Left ventricle myocardium inferior (tissue), 1 donor: ENCODE measurements at regions not wholly inside any gene's neighbourhood (a gene's known extent, or its start where the extent isn't known, plus 50 kb on each side); places are given as distances from the start of the nearest gene placed in this dataset.

Source experiments
- DNase-seq: peaks from one replicate; pipeline ENCODE4 v3.0.0-alpha.2; 2020
- H3K27ac ChIP-seq: fragments of 200-600 bp; replicated peaks from 2 replicates; pipeline ENCODE4 v1.8.0; 2021
- H3K27me3 ChIP-seq: fragments of 200-600 bp; 2 replicates; pipeline ENCODE4 v1.8.0; 2021; ENCODE audit warnings: low read depth
- H3K36me3 ChIP-seq: fragments of 200-600 bp; 2 replicates; pipeline ENCODE4 v1.8.0; 2021
- H3K4me1 ChIP-seq: fragments of 200-600 bp; 2 replicates; pipeline ENCODE4 v1.8.0; 2021
- H3K4me3 ChIP-seq: fragments of 200-600 bp; 2 replicates; pipeline ENCODE4 v1.8.0; 2021; ENCODE audit warnings: mild to moderate bottlenecking, moderate library complexity
- H3K9me3 ChIP-seq: fragments of 200-600 bp; replicated peaks from 2 replicates; pipeline ENCODE4 v1.8.0; 2021
- intact Hi-C: fragments of 100-400 bp; cut with micrococcal nuclease; formaldehyde crosslinking; loops from one replicate; pipeline ENCODE4 v1.11.0; 2022
- TF ChIP-seq, protein P1 (sequence below): fragments of 200-600 bp; IDR thresholded peaks from 2 replicates; pipeline ENCODE4 v1.8.0; 2021; ENCODE audit warnings: antibody characterized with exemption, mild to moderate bottlenecking, borderline replicate concordance
- donor health status: DM: no; HTN: yes; CAD: no; lungs with severe emphysema.

- TF ChIP-seq, protein P1, sequence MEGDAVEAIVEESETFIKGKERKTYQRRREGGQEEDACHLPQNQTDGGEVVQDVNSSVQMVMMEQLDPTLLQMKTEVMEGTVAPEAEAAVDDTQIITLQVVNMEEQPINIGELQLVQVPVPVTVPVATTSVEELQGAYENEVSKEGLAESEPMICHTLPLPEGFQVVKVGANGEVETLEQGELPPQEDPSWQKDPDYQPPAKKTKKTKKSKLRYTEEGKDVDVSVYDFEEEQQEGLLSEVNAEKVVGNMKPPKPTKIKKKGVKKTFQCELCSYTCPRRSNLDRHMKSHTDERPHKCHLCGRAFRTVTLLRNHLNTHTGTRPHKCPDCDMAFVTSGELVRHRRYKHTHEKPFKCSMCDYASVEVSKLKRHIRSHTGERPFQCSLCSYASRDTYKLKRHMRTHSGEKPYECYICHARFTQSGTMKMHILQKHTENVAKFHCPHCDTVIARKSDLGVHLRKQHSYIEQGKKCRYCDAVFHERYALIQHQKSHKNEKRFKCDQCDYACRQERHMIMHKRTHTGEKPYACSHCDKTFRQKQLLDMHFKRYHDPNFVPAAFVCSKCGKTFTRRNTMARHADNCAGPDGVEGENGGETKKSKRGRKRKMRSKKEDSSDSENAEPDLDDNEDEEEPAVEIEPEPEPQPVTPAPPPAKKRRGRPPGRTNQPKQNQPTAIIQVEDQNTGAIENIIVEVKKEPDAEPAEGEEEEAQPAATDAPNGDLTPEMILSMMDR = no peak
- H3K9me3 ChIP-seq = no peaks in the 10 kb centered on the region
- intact Hi-C loops = no loop called here
These were observed 134.6 kb upstream of the NPY2R start for GRCh38 chr4:155073852-155074251.

GRCh38 chr4:155076256-155076785, 132.1 kb upstream of the NPY2R start:
- intact Hi-C loops = no loop called here
- Histone ChIP-seq H3K36me3 (no peaks in the 10 kb centered on the region), H3K9me3 (no peaks in the 10 kb centered on the region), H3K27me3 (no peaks in the 10 kb centered on the region), H3K4me3 (no peak overlapping the region), H3K4me1 (no peaks in the 10 kb centered on the region), H3K27ac (no peak overlapping the region)
- TF ChIP-seq, protein P1 = no peak
- DNase-seq = no peak

More at GRCh38 chr4:155073852-155074251, 134.6 kb upstream of the NPY2R start:
- Histone ChIP-seq H3K27ac (no peak overlapping the region), H3K4me3 (no peak overlapping the region), H3K4me1 (no peaks in the 10 kb centered on the region), H3K27me3 (no peaks in the 10 kb centered on the region), H3K36me3 (no peaks in the 10 kb centered on the region)
- no peak for DNase-seq

DNA sequence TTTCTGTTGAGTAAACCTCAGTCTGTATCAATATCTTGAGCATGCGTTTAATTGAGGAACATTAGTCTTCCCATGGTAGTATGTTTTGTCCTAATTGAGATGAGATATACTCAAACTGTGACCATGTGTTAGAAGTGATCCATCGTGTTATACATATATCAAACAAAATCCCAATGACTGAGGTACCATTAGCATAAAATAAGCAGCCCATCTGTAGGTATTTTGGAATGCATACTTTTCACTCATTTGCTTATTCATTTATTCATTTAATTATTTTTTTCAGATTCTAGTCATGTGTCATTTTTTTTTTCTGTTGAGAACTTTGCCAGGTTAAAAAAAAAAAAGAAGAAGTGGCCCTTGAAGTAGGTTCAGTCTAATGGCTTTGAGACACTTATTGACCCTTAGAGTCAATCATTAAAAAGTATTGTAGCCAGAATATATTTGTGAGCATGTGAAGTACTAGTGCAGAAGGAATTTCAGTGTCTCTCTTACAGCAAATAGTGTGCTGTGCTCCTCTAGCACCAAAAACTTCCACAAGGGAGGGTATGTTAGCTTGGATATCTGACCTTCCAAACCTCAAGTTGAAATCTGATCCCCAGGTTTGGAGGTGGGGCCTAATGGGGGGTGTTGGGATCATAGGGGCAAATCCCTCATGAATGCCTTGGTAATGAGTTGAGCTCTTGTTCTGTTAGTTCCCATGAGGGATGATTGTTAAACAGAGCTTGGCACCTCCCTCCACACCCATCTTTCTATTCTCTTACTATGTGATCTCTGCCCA, 130.8 kb upstream of the NPY2R start:
- H3K9me3 ChIP-seq = no peaks in the 10 kb centered on the region
- intact Hi-C loops = no loop called here
- no peak for DNase-seq

GRCh38 chr4:155079871-155080270, 128.6 kb upstream of the NPY2R start:
- intact Hi-C loops = no loop called here
- TF ChIP-seq, protein P1 = no peak
- no peak for DNase-seq
- Histone ChIP-seq H3K4me3 (no peak overlapping the region), H3K27me3 (no peaks in the 10 kb centered on the region), H3K36me3 (no peaks in the 10 kb centered on the region), H3K27ac (no peak overlapping the region), H3K4me1 (no peaks in the 10 kb centered on the region), H3K9me3 (no peaks in the 10 kb centered on the region)

More for the DNA sequence above, 130.8 kb upstream of the NPY2R start:
- TF ChIP-seq, protein P1 = no peak
- Histone ChIP-seq H3K4me3 (no peak overlapping the region), H3K4me1 (no peaks in the 10 kb centered on the region), H3K27me3 (no peaks in the 10 kb centered on the region), H3K36me3 (no peaks in the 10 kb centered on the region), H3K27ac (no peak overlapping the region)

- H3K4me1 ChIP-seq = no peaks in the 10 kb centered on the region
- TF ChIP-seq, protein P1 = no peak
- H3K27me3 ChIP-seq = no peaks in the 10 kb centered on the region
- no peak for DNase-seq
- H3K27ac ChIP-seq = no peak overlapping the region
- intact Hi-C loops = no loop called here
- H3K36me3 ChIP-seq = no peaks in the 10 kb centered on the region
- no peaks in the 10 kb centered on the region for H3K9me3 ChIP-seq
- H3K4me3 ChIP-seq = no peak overlapping the region
These were observed 127.2 kb upstream of the NPY2R start for GRCh38 chr4:155081222-155081621.
